ENCODE measurements at regions not wholly inside any gene's neighbourhood (a gene's known extent, or its start where the extent isn't known, plus 50 kb on each side); places are given as distances from the start of the nearest gene placed in this dataset.

- DNase-seq (ENCODE audit: low spot score): no peak
Observed at GRCh38 chr2:224210286-224211180, 171.4 kb upstream of the SERPINE2 start.

DNA sequence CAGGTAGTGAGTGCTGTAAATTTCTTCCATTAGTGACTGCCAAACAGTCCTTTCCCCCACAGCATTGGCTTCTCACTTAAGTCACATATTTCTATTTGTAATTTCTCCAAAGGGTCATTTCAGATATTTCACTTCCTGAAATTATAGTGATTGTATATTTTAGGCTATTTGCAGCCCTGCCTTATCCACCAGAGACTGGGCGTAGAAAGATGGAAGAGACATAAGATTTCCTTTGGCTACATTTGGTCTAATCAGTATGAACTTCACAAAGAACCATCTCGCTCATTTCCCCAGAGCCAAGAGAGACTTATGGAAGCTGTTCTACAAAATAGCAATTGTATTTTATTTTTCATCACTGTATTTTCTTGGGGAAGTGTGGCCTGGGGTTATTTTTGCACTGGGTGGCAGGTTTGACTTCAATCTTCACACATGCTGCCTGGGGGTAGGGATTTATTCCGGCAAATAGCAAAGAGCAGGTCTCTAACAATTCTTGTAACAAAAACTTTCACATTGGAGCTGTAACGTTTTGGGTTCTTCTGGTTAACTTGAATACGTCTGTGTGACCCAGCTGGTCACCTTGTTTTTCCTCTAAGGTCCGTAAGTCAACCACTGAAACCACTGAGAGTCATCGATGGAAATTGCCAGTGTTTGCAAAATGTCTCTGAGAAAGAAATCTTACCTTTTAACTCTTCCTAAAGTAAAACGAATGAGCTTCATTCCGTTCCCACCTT is 170.6 kb upstream of the SERPINE2 start:
- DNase-seq (ENCODE audit: low spot score): no peak

- DNase-seq (ENCODE audit: low spot score): no peak
Observed at GRCh38 chr2:224208443-224208842, 169.4 kb upstream of the SERPINE2 start.

DNA sequence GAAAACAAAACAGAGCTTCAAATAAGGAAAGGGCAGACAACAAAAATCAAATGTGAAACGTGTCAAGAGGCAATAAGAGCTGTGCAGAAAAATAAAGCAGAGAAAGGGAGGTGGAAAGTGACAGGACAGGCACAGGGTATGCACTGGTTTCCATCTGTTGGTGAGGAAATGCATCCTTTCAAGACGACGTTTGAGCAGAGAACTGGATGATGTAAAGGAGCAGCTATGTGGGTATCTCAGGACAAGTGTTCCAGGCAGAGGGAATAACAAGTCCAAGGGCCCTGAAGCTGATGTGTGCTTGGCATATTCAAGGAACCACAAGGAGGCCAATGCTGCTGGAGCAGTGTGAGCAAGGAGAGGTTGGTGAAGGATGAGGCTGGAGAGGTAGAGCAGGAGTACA is 168.9 kb upstream of the SERPINE2 start:
- DNase-seq (ENCODE audit: low spot score): no peak

GRCh38 chr2:224206816-224207215 is 167.7 kb upstream of the SERPINE2 start:
- no peak for DNase-seq (ENCODE audit: low spot score)

GRCh38 chr2:224202281-224202865 is 163.3 kb upstream of the SERPINE2 start:
- DNase-seq (ENCODE audit: low spot score): no peak

DNA sequence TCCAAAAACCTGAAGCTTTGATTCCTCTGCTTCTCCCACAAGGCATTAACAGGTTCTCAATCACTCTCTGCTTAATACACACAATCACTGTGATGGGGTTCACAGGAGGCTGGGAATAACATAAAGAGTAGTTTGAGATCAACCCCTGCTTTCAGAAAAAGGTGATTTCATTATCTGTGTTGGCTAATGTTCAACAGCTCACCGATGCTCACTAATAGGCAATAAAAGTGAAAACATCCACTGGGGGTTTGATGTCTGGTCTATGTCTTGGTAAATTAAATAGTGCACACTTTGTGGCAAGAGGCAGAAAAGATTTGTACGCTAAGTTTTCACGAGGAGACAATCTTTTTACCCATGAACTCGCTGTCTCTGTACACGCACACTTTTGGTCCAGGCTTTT is 159.3 kb upstream of the SERPINE2 start:
- no peak for DNase-seq (ENCODE audit: low spot score)

DNA sequence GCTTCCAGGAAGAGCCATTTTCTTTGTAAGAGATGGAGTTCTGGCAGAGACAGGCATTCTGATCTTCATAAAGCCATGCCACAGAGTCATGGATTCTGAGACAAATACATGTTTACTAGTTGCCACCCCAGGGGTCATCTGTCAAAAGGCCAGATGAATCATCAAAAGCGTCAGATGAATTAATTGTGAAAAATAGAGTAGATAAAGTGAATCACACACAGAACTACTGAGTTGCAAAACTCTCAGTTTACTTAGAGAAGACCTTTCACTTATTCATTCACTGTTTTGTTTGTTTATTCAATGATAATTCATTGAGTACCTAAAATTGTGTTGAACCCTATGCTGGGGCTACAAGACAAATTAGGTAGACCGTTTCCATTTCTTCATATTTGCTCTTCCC is 157.7 kb upstream of the SERPINE2 start:
- no peak for DNase-seq (ENCODE audit: low spot score)

DNA sequence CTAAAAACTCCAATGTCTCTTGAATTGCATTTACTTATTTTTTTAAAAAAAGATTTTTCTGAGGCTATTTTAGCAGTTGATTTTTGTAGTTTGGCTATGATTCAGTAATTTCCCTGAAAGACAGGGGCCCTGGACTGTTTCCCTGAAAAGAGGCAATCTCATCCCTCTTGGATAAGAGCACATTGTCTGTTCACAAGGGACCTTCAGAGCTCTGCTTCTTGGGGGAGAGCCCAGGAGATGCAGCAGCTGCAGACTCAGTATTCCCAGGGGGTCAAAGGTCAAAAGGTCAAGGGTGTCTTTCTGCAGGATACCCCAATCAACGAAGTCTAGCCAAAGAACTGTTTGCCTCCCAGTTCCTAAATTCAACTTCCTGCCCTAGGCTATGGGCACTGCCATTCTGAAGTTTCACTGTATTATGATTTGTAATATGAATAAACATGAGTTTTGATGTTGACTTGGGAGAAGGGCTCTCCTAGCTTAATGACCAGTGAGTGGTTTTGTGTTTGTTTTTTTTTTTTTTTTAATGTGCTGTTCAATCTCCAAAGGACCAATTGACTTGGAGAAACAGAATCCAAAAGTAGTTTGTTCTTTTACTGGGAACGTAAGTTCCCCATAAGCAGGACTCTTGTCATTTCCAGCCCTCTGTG is 157.0 kb upstream of the SERPINE2 start:
- no peak for DNase-seq (ENCODE audit: low spot score)

GRCh38 chr2:224194161-224194560 is 155.1 kb upstream of the SERPINE2 start:
- no peak for DNase-seq (ENCODE audit: low spot score)

- DNase-seq (ENCODE audit: low spot score): no peak
Observed at GRCh38 chr2:224191465-224191864, 152.4 kb upstream of the SERPINE2 start.

DNA sequence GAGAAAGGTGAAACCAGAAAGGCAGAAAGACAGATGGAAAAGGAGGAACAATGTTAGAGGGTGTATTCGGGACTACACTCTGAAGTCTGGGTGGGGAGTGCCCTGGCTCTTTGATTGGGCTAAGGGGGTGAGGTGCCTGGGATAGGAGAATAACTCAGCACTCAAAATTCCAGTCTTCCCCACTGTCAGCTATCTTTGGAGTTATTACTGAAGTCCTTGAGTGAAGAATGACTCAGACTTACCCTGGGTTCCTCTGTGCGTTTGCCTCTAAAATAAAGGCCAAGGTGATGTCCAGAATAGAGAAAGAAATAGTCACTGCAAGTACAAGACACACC is 151.8 kb upstream of the SERPINE2 start:
- DNase-seq (ENCODE audit: low spot score): no peak

DNA sequence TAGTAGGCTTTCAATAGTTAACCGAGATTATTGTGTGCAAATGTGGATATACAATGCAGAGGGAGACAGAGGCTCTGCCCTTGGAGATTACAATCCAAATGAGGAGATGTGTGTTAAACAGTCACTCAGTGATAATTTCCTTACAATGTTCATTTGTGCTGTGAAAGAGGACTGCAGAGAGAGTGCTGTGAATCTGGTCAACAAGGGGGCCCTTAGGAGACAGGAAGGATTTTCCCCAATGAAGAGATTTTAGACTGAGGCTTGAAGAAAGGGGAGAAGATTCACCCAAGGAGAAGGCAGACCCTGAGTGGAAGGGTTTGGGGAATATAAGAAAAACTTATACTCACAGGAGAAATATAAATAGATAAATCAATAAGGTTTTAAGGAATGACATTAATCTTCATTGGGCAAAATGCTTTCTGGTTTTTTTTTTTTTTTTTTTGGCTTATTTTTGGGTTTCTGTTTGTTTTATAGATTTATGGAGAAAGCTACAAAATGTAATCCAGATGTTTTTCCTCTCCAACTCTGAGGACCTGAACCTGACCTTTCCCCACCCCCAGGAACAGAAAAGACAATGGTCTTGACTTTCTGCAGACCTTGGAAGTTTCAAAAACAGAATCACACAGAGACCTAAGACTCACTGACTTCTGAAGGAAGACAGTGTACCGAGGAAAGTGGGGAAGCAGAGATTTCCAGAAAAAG is 151.3 kb upstream of the SERPINE2 start:
- DNase-seq (ENCODE audit: low spot score): no peak

GRCh38 chr2:224187220-224187619 is 148.1 kb upstream of the SERPINE2 start:
- no peak for DNase-seq (ENCODE audit: low spot score)

DNA sequence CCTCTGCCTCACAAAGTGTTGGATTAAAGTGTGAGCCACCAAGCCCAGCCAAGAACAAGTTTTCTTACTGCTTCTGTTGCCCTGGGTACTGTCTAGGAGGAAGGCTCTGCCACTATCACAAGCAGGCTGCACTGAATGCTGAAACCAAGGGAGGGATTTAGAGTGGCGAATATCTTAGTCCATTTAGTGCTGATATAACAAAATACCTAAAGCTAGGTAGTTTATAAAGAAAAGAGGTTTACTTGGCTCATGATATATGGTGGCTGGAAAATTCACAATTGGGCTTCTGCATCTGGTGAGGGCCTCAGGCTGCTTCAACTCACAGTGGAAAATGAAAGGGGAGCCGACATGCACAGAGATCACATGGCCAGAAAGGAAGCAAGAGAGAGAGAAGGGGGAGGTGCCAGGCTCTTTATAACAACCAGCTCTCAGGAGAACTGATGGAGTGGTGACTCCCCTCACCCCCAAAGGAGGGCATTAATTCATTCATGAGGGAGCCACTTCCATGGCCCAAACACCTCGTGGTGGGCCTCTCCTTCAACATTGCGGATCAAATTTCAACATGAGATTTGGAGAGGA is 146.0 kb upstream of the SERPINE2 start:
- no peak for DNase-seq (ENCODE audit: low spot score)

DNA sequence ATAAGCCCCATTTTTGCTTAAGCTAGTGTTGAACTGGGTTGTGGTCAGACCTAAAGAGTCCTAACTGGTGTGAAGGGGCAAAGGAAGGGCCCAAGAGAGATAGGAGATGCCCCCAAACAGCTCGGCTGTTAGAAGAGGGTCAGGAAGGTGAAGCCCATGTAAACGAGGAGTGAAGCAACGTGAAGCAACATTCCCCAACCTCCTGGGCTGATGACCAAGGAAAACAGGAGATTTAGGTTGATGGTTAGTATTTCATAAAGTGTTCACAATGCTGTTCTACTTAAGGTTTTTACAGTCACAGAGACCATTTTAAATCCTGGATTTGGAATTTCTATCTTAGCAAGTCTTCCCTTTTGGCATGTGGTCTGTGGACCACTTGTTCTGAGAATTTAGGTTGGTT is 144.0 kb upstream of the SERPINE2 start:
- no peak for DNase-seq (ENCODE audit: low spot score)

DNA sequence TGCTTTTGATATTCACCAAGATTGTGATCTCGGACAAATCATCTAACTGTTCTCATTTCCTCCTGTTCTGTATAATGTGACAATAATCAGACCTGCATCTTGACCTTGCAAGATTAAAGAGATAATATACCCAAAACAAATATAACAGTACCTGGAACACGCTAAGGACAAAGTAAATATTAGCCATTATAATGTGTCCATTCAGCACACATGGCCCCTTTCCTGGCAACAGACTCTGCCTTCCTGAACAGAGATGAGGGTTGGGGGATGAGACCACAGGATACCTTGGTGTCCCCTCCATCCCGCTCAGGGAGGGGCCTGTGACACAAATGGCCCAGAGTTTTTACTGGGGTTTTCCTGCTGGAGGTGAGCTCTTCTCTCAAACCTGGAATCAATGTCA is 143.4 kb upstream of the SERPINE2 start:
- DNase-seq (ENCODE audit: low spot score): no peak

- no peak for DNase-seq (ENCODE audit: low spot score)
Observed at GRCh38 chr2:224181534-224182155, 142.6 kb upstream of the SERPINE2 start.

- DNase-seq (ENCODE audit: low spot score): no peak
Observed at GRCh38 chr2:224180810-224181209, 141.7 kb upstream of the SERPINE2 start.

GRCh38 chr2:224178056-224178455 is 139.0 kb upstream of the SERPINE2 start:
- no peak for DNase-seq (ENCODE audit: low spot score)

DNA sequence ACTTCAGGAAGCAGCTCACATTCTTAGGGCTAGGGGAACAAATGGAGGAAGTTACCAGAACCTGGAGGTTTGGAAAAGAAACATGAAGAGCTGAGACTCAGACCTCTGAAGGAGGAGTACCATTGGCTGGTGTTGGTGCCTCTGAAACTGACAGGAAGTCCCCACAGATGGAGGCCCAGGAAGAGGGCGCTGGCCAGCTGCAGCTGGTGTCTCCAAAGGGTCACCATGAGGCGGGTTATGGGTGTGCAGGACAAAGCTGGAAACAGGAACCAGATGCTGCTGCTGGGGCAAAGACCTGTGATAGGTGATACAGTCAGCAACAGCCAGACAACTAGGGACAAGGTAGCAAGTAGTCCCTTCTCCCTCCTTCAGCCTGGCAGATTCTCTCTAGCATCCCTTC is 136.5 kb upstream of the SERPINE2 start:
- no peak for DNase-seq (ENCODE audit: low spot score)

All from NAMALWA (cell line).